Trophoblast cell (in vitro differentiated cells and primary cell): ENCODE measurements at regions not wholly inside any gene's neighbourhood (a gene's known extent, or its start where the extent isn't known, plus 50 kb on each side); places are given as distances from the start of the nearest gene placed in this dataset.

Experiments used
- DNase-seq, 2 donors: peaks; one replicate each; pipeline ENCODE4 v3.0.0-alpha.2; 2016
- H2AFZ ChIP-seq: 2 replicates; pipeline ENCODE4 v1.6.1; 2013; ENCODE audit warnings: low read length, moderate library complexity, mild to moderate bottlenecking; ENCODE audit not compliant: insufficient read depth, poor library complexity
- H2AK5ac ChIP-seq: 2 replicates; pipeline ENCODE4 v1.6.1; 2013; ENCODE audit warnings: mild to moderate bottlenecking, low read length
- H2BK120ac ChIP-seq: 2 replicates; pipeline ENCODE4 v1.6.1; 2013; ENCODE audit warnings: low read length, mild to moderate bottlenecking, moderate library complexity; ENCODE audit not compliant: insufficient read depth, poor library complexity
- H2BK12ac ChIP-seq: 2 replicates; pipeline ENCODE4 v1.6.1; 2013; ENCODE audit warnings: mild to moderate bottlenecking, low read length, moderate library complexity
- H2BK5ac ChIP-seq: 2 replicates; pipeline ENCODE4 v1.6.1; 2013; ENCODE audit warnings: low read length, low read depth, moderate library complexity, mild to moderate bottlenecking; ENCODE audit not compliant: poor library complexity
- H3K14ac ChIP-seq: 2 replicates; pipeline ENCODE4 v1.6.1; 2013; ENCODE audit warnings: mild to moderate bottlenecking, low read length
- H3K18ac ChIP-seq: 2 replicates; pipeline ENCODE4 v1.6.1; 2013; ENCODE audit warnings: mild to moderate bottlenecking, low read length
- H3K23ac ChIP-seq: 2 replicates; pipeline ENCODE4 v1.6.1; 2013; ENCODE audit warnings: low read length
- H3K27ac ChIP-seq: 2 replicates; pipeline ENCODE4 v1.5.1; 2013; ENCODE audit warnings: low read depth, mild to moderate bottlenecking, inconsistent platforms, low read length, moderate library complexity
- H3K27me3 ChIP-seq: 2 replicates; pipeline ENCODE4 v1.6.1; 2013; ENCODE audit warnings: inconsistent platforms, mild to moderate bottlenecking, low read length, moderate library complexity; ENCODE audit not compliant: insufficient read depth
- H3K36me3 ChIP-seq, 2 experiments: 1 replicate in 1 of 2; 2 replicates in 1 of 2; pipeline ENCODE4 v1.6.1; 2013; ENCODE audit warnings: low read length in 2 of 2, mild to moderate bottlenecking in 2 of 2, moderate library complexity in 1 of 2; ENCODE audit not compliant: insufficient read depth in 2 of 2, control insufficient read depth in 1 of 2
- H3K4ac ChIP-seq: 2 replicates; pipeline ENCODE4 v1.6.1; 2013; ENCODE audit warnings: low read depth, mild to moderate bottlenecking, low read length, moderate library complexity
- H3K4me1 ChIP-seq, 2 experiments: 1 replicate in 1 of 2; 2 replicates in 1 of 2; pipeline ENCODE4 v1.6.1; 2013; ENCODE audit warnings: low read length in 2 of 2, mild to moderate bottlenecking in 2 of 2, moderate library complexity in 1 of 2; ENCODE audit not compliant: insufficient read depth in 2 of 2, control insufficient read depth in 1 of 2
- H3K4me2 ChIP-seq: 2 replicates; pipeline ENCODE4 v1.6.1; 2013; ENCODE audit warnings: inconsistent platforms, mild to moderate bottlenecking, low read length, moderate library complexity
- H3K4me3 ChIP-seq: 2 replicates; pipeline ENCODE4 v1.5.1; 2013; ENCODE audit warnings: mild to moderate bottlenecking, low read depth, low read length, inconsistent platforms
- H3K79me1 ChIP-seq: one replicate; pipeline ENCODE4 v1.6.1; 2013; ENCODE audit warnings: low read length
- H3K79me2 ChIP-seq: 2 replicates; pipeline ENCODE4 v1.6.1; 2013; ENCODE audit warnings: low read length, mild to moderate bottlenecking; ENCODE audit not compliant: control insufficient read depth, insufficient read depth, poor library complexity
- H3K9ac ChIP-seq: 2 replicates; pipeline ENCODE4 v1.6.1; 2013; ENCODE audit warnings: mild to moderate bottlenecking, low read length
- H3K9me3 ChIP-seq: 2 replicates; pipeline ENCODE4 v1.6.1; 2013; ENCODE audit warnings: low read depth, mild to moderate bottlenecking, control low read depth, inconsistent platforms, low read length; ENCODE audit not compliant: insufficient read depth
- H4K12ac ChIP-seq: 2 replicates; pipeline ENCODE4 v1.6.1; 2013; ENCODE audit warnings: low read depth, mild to moderate bottlenecking, low read length, moderate library complexity
- H4K8ac ChIP-seq: 2 replicates; pipeline ENCODE4 v1.6.1; 2013; ENCODE audit warnings: low read depth, mild to moderate bottlenecking, low read length, moderate library complexity
- H4K91ac ChIP-seq: one replicate; pipeline ENCODE4 v1.6.1; 2013; ENCODE audit warnings: low read depth, mild to moderate bottlenecking, low read length, moderate library complexity
- WGBS: extraction: QIAGEN DNeasy Blood & Tissue Kit; methylation state at CpG from one replicate; pipeline ENCODE4 v1.1.7; 2013; ENCODE audit warnings: missing lambda C conversion rate; ENCODE audit not compliant: insufficient read length, insufficient coverage; ENCODE audit errors: extremely low coverage; 5-methylcytosine and 5-hydroxymethylcytosine counted together

DNA sequence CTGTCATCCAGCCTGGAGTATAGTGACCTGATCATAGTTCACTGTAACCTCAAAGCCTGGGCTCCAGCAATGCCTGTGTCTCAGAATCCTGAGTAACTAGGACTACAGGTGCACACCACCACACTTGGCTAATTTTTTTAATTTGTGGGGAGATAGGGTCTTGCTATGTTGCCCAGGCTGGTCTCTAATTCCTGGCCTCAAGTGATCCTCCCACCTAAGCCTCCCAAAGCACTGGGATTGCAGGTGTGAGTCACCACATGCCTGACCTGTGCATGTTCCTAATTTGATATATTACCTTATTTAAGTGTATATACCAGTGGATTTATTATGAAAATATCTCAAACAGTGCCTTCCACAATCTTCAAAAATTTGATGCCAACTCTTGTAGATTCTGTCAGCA is 123.6 kb upstream of the XIRP2 start:
- H2AFZ ChIP-seq: no peak overlapping the region
- H3K4me2 ChIP-seq: no peak overlapping the region
- no peak overlapping the region for H2BK5ac ChIP-seq
- no peak overlapping the region for H4K91ac ChIP-seq
- H4K12ac ChIP-seq: no peak overlapping the region
- H3K27me3 ChIP-seq: no peaks in the 10 kb centered on the region
- no peak overlapping the region for H4K8ac ChIP-seq
- H3K4me1 ChIP-seq: peaks cover 0 to 2% of the 10 kb centered on the region in 2 experiments
- no peak for DNase-seq
- no peak overlapping the region for H3K9ac ChIP-seq
- no peaks in the 10 kb centered on the region for H3K79me1 ChIP-seq
- no peak overlapping the region for H2BK120ac ChIP-seq
- no peak overlapping the region for H3K4ac ChIP-seq
- H2AK5ac ChIP-seq: no peak overlapping the region
- H3K79me2 ChIP-seq: no peaks in the 10 kb centered on the region
- no peaks in the 10 kb centered on the region for H3K9me3 ChIP-seq
- H3K36me3 ChIP-seq: no peaks in the 10 kb centered on the region
- no peak overlapping the region for H2BK12ac ChIP-seq
- H3K14ac ChIP-seq: no peak overlapping the region
- no peak overlapping the region for H3K27ac ChIP-seq
- no peak overlapping the region for H3K4me3 ChIP-seq
- no peak overlapping the region for H3K23ac ChIP-seq
- no peak overlapping the region for H3K18ac ChIP-seq

DNA sequence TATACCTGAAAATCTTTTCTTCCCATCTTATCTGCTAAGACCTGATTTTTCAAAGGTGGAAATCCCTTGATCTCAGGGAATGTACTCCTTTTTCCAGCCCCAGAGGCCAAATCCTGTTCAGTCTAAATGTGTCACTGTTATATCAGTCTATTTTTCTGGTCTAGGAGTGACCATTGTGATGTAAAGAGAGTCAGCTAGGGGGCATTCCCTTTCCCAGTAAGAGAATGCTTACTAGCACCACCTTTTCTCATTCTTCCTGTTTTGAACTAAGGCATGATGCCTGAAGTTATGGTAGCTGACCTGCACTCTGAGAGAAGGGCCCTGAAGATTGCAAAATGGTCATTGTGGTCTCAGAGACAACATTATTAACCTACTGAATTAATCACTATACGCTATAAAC is 124.1 kb upstream of the XIRP2 start:
- no peak overlapping the region for H4K12ac ChIP-seq
- H3K79me2 ChIP-seq: no peaks in the 10 kb centered on the region
- no peak for DNase-seq
- H3K23ac ChIP-seq: no peak overlapping the region
- H2BK5ac ChIP-seq: no peak overlapping the region
- H2BK120ac ChIP-seq: no peak overlapping the region
- no peak overlapping the region for H2BK12ac ChIP-seq
- no peak overlapping the region for H3K27ac ChIP-seq
- H3K9ac ChIP-seq: no peak overlapping the region
- peaks cover 0 to 2% of the 10 kb centered on the region in 2 experiments for H3K4me1 ChIP-seq
- H4K8ac ChIP-seq: no peak overlapping the region
- H3K4me2 ChIP-seq: no peak overlapping the region
- H4K91ac ChIP-seq: no peak overlapping the region
- no peak overlapping the region for H3K18ac ChIP-seq
- no peaks in the 10 kb centered on the region for H3K79me1 ChIP-seq
- no peak overlapping the region for H2AK5ac ChIP-seq
- WGBS: no CpG with 5 or more reads among the region's 1 CpG
- H3K4me3 ChIP-seq: no peak overlapping the region
- H2AFZ ChIP-seq: no peak overlapping the region
- no peaks in the 10 kb centered on the region for H3K27me3 ChIP-seq
- no peak overlapping the region for H3K4ac ChIP-seq
- H3K36me3 ChIP-seq: no peaks in the 10 kb centered on the region
- no peaks in the 10 kb centered on the region for H3K9me3 ChIP-seq
- H3K14ac ChIP-seq: no peak overlapping the region

DNA sequence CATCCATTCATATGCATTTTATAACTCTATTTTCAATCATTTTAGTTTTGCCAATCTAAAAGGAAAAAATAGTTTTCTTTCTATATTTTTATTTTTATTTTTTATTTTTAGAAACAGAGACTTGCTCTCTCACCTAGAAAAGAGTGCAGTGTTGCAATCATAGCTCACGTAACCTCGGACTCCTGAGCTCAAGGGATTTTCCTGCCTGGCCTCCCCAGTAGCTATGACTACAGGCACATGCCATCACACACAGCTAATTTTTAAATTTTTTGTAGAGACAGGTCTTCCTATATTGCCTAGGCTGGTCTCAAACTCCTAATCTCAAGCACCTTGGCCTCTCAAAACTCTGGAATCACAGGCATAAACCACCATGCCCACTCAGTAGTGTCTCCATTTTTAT is 125.5 kb upstream of the XIRP2 start:
- Histone ChIP-seq H3K79me1 (no peaks in the 10 kb centered on the region), H3K23ac (no peak overlapping the region), H2BK5ac (no peak overlapping the region), H3K27me3 (no peaks in the 10 kb centered on the region), H3K4me3 (no peak overlapping the region), H3K4ac (no peak overlapping the region), H3K79me2 (no peaks in the 10 kb centered on the region), H3K9me3 (no peaks in the 10 kb centered on the region), H3K14ac (no peak overlapping the region), H2AFZ (no peak overlapping the region), H3K27ac (no peak overlapping the region), H4K8ac (no peak overlapping the region), H3K9ac (no peak overlapping the region), H4K91ac (no peak overlapping the region), H3K4me1 (peaks cover 0 to 2% of the 10 kb centered on the region in 2 experiments), H2AK5ac (no peak overlapping the region), H2BK120ac (no peak overlapping the region), H3K18ac (no peak overlapping the region), H3K36me3 (no peaks in the 10 kb centered on the region), H2BK12ac (no peak overlapping the region), H3K4me2 (no peak overlapping the region), H4K12ac (no peak overlapping the region)
- WGBS: no CpG with 5 or more reads among the region's 2 CpGs
- peak in 1 of 2 donors; percentile 17 for DNase-seq

DNA sequence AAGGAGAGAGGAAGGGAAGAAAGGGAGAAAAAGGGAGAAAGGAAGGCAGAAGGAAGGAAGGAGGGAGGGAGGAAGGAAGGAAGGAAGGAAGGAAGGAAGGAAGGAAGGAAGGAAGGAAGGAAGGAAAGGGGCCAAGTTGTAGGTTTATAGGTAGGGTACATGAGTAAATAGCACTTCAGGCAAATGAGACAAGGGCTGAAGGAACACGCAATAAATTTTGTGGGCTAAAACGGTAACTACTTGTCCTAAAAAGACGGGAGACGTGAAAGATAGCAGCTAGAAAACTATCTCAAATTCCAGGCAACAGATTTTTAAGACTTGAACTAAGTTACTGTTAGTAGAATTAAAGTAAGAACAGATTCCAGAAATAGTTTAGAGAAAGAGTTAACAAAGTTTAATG is 129.3 kb upstream of the XIRP2 start:
- H3K18ac ChIP-seq: no peak overlapping the region
- H2BK120ac ChIP-seq: no peak overlapping the region
- H3K4me2 ChIP-seq: no peak overlapping the region
- no peak overlapping the region for H3K4ac ChIP-seq
- H4K12ac ChIP-seq: no peak overlapping the region
- H4K91ac ChIP-seq: no peak overlapping the region
- no peak for DNase-seq
- no peak overlapping the region for H3K9ac ChIP-seq
- no peak overlapping the region for H2BK12ac ChIP-seq
- no peak overlapping the region for H3K14ac ChIP-seq
- H3K9me3 ChIP-seq: no peaks in the 10 kb centered on the region
- no peak overlapping the region for H3K27ac ChIP-seq
- H3K23ac ChIP-seq: no peak overlapping the region
- no peaks in the 10 kb centered on the region for H3K36me3 ChIP-seq
- H2BK5ac ChIP-seq: no peak overlapping the region
- WGBS: no CpG with 5 or more reads among the region's 4 CpGs
- no peaks in the 10 kb centered on the region for H3K79me2 ChIP-seq
- no peaks in the 10 kb centered on the region for H3K79me1 ChIP-seq
- H3K4me1 ChIP-seq: no peaks in the 10 kb centered on the region
- H3K4me3 ChIP-seq: no peak overlapping the region
- no peaks in the 10 kb centered on the region for H3K27me3 ChIP-seq
- H2AFZ ChIP-seq: no peak overlapping the region
- no peak overlapping the region for H4K8ac ChIP-seq
- no peak overlapping the region for H2AK5ac ChIP-seq
